HepG2 (cell line): ENCODE measurements at regions not wholly inside any gene's neighbourhood (a gene's known extent, or its start where the extent isn't known, plus 50 kb on each side); places are given as distances from the start of the nearest gene placed in this dataset.

ENCODE experiments used
- ATAC-seq: fragments of 200-7000 bp; cut with Tn5 transposase; 3 replicates; pipeline ENCODE4 v1.9.1; 2020; ENCODE audit warnings: mild to moderate bottlenecking, moderate library complexity
- BruUV-seq: library from RNA; stranded (reverse); fragments of 400-500 nt; replicated peaks from 2 replicates; lab custom pipeline; 2021; lab: Mats Ljungman, UMichigan
- CTCF ChIA-PET: fragments of 300-600 bp; formaldehyde crosslinking; extraction: SDS; loops from one replicate; lab custom pipeline; 2021; ENCODE audit warnings: low total read pairs, inconsistent platforms, low intra/inter-chr PET ratio; lab: Yijun Ruan, JAX
- POLR2A ChIA-PET: fragments of 350-600 bp; sonication (Branson Sonifier 250); formaldehyde crosslinking; loops from one replicate; lab custom pipeline; 2020; ENCODE audit warnings: antibody characterized with exemption, inconsistent platforms; lab: Yijun Ruan, JAX
- DNase-seq: peaks from one replicate; pipeline ENCODE4 v3.0.0-alpha.2; 2015; ENCODE audit warnings: low spot score
- FAIRE-seq: peaks from 3 replicates; lab custom pipeline; 2011; peaks lifted over from hg19 to GRCh38; lab: Jason Lieb, UNC
- H2AFZ ChIP-seq: one replicate; pipeline ENCODE4 v1.6.1; 2011; ENCODE audit warnings: low read length, inconsistent platforms
- H3K27ac ChIP-seq: fragments of 300-600 bp; 3 replicates; pipeline ENCODE4 v1.8.0; 2011; ENCODE audit warnings: mixed run types, mild to moderate bottlenecking, mixed read lengths, low read length, inconsistent platforms; ENCODE audit not compliant: insufficient read depth; ENCODE audit errors: extremely low read length
- H3K27me3 ChIP-seq, 2 experiments: fragments of 200-600 bp in 1 of 2; 2 replicates in 1 of 2; 3 replicates in 1 of 2; pipeline versions ENCODE4 v1.6.0 to v1.8.0; 2011; ENCODE audit warnings: low read length in 2 of 2, mild to moderate bottlenecking in 2 of 2, moderate library complexity in 2 of 2, inconsistent platforms in 1 of 2; ENCODE audit not compliant: insufficient read depth in 2 of 2, control insufficient read depth in 1 of 2
- H3K36me3 ChIP-seq, 2 experiments: fragments of 200-600 bp in 1 of 2; replicated peaks in 1 of 2; 2 replicates in 1 of 2; 3 replicates in 1 of 2; pipeline versions ENCODE4 v1.5.1 to v1.8.0; 2011; ENCODE audit warnings: low read length in 2 of 2, inconsistent platforms in 1 of 2; ENCODE audit not compliant: insufficient read depth in 2 of 2, control insufficient read depth in 1 of 2
- H3K4me1 ChIP-seq: 2 replicates; pipeline ENCODE4 v1.5.1; 2012; ENCODE audit warnings: low read length, inconsistent platforms; ENCODE audit not compliant: insufficient read depth
- H3K4me2 ChIP-seq: 2 replicates; pipeline ENCODE4 v1.6.0; 2011; ENCODE audit warnings: low read depth, low read length, inconsistent platforms
- H3K4me3 ChIP-seq, 3 experiments: fragments of 200-600 bp in 1 of 3; sonication (generic), shearing (Covaris generic) in 1 of 3; replicated peaks in 1 of 3; 2 replicates each; pipeline ENCODE4 v1.5.1; 2011 to 2016; ENCODE audit warnings: low read length in 3 of 3, inconsistent platforms in 2 of 3, low read depth in 2 of 3, mild to moderate bottlenecking in 2 of 3, control low read depth in 1 of 3, mixed read lengths in 1 of 3; ENCODE audit not compliant: insufficient read depth in 1 of 3
- H3K79me2 ChIP-seq: one replicate; pipeline ENCODE4 v1.6.1; 2011; ENCODE audit warnings: low read length, inconsistent platforms; ENCODE audit not compliant: insufficient read depth
- H3K9ac ChIP-seq: 2 replicates; pipeline ENCODE4 v1.6.0; 2011; ENCODE audit warnings: mild to moderate bottlenecking, low read depth, low read length, inconsistent platforms; ENCODE audit not compliant: insufficient read depth
- H3K9me3 ChIP-seq: 2 replicates; pipeline ENCODE4 v1.5.1; 2012; ENCODE audit warnings: mild to moderate bottlenecking, low read length
- H4K20me1 ChIP-seq: 2 replicates; pipeline ENCODE4 v1.6.0; 2011; ENCODE audit warnings: inconsistent platforms, mild to moderate bottlenecking, low read length, moderate library complexity; ENCODE audit not compliant: insufficient read depth
- GATAD1 ChIP-seq: IDR thresholded peaks from 2 replicates; pipeline ENCODE4 v1.6.1; 2016; ENCODE audit warnings: missing genetic modification reagents, missing compliant biosample characterization
- HNF4A ChIP-seq: sonication (generic); formaldehyde crosslinking; IDR thresholded peaks from 2 replicates; pipeline ENCODE4 v1.4.0; 2020; ENCODE audit warnings: missing genetic modification reagents
- MBNL3 ChIP-seq: fragments of 250-450 bp; sonication (Bioruptor Pico); conservative IDR thresholded peaks from 2 replicates; pipeline ENCODE4 v1.8.0; 2022; ENCODE audit warnings: mild to moderate bottlenecking, inconsistent platforms
- MED13 ChIP-seq: sonication (generic); formaldehyde crosslinking; IDR thresholded peaks from 2 replicates; pipeline ENCODE4 v1.5.0; 2020; ENCODE audit warnings: missing genetic modification reagents
- ZBTB4 ChIP-seq: sonication (generic); formaldehyde crosslinking; IDR thresholded peaks from 2 replicates; pipeline ENCODE4 v1.4.0; 2020; ENCODE audit warnings: missing genetic modification reagents, mild to moderate bottlenecking, borderline replicate concordance
- ZC3H4 ChIP-seq: sonication (generic); formaldehyde crosslinking; IDR thresholded peaks from 2 replicates; pipeline ENCODE4 v1.4.0; 2020; ENCODE audit warnings: missing genetic modification reagents, borderline replicate concordance
- ZFY ChIP-seq: sonication (generic); formaldehyde crosslinking; IDR thresholded peaks from 2 replicates; pipeline ENCODE4 v1.4.0; 2020; ENCODE audit warnings: missing genetic modification reagents
- ZNF282 ChIP-seq: fragments of 450-650 bp; IDR thresholded peaks from 2 replicates; pipeline ENCODE4 v1.6.1; 2018; ENCODE audit not compliant: partially characterized antibody
- ZNF296 ChIP-seq: sonication (generic); formaldehyde crosslinking; conservative IDR thresholded peaks from 2 replicates; pipeline ENCODE4 v1.5.0; 2020; ENCODE audit warnings: mild to moderate bottlenecking, missing genetic modification reagents
- ZNF354B ChIP-seq: sonication (generic); formaldehyde crosslinking; IDR thresholded peaks from 2 replicates; pipeline ENCODE4 v1.8.0; 2022; ENCODE audit warnings: mild to moderate bottlenecking, missing genetic modification reagents
- ZNF652 ChIP-seq: IDR thresholded peaks from 2 replicates; pipeline ENCODE4 v1.6.1; 2016; ENCODE audit warnings: low read depth, borderline replicate concordance
- WGBS: methylation state at CpG from one replicate; pipeline ENCODE4 v1.1.6; 2017; ENCODE audit warnings: low lambda C conversion rate; 5-methylcytosine and 5-hydroxymethylcytosine counted together
- in situ Hi-C: cut with HindIII; loops from 2 replicates; pipeline ENCODE4 v1.10.0; 2017; ENCODE audit warnings: low pct_unique_long_range_greater_than_20kb; ENCODE audit not compliant: extremely low pct_ligation_motif_present
- intact Hi-C: fragments of 100-400 bp; cut with micrococcal nuclease; formaldehyde crosslinking; loops from one replicate; pipeline ENCODE4 v1.10.0; 2022; ENCODE audit not compliant: unreplicated experiment

- Histone ChIP-seq H2AFZ (no peak overlapping the region), H3K9me3 (no peaks in the 10 kb centered on the region), H3K36me3 (no peaks in the 10 kb centered on the region), H3K27ac (no peak overlapping the region), H3K79me2 (no peaks in the 10 kb centered on the region), H4K20me1 (no peaks in the 10 kb centered on the region)
- intact Hi-C loops = no loop called here
- POLR2A ChIA-PET = no interaction called here
- no TSS peak for BruUV-seq
- CTCF ChIA-PET = no interaction called here
- no peak for TF ChIP-seq ZNF296
- no peak for TF ChIP-seq ZBTB4 (CRISPR knock-in tag)
- TF ChIP-seq ZNF282 = no peak
- TF ChIP-seq ZC3H4 (CRISPR knock-in tag) = no peak
- TF ChIP-seq HNF4A (CRISPR knock-in tag) = no peak
- no peak for TF ChIP-seq ZNF354B (CRISPR knock-in tag)
- no peak for TF ChIP-seq MED13 (CRISPR knock-in tag)
- TF ChIP-seq ZNF652 (CRISPR knock-in tag) = no peak
- no peak for TF ChIP-seq ZFY (CRISPR knock-in tag)
- no peak for TF ChIP-seq GATAD1 (CRISPR knock-in tag)
- TF ChIP-seq MBNL3 (CRISPR knock-in tag) = no peak
- TF ChIP-seq, all 625 proteins: peak for 0
- no peak overlapping the region for H3K4me3 ChIP-seq
- no peaks in the 10 kb centered on the region for H3K4me1 ChIP-seq
- 19% methylated on average over 6 of the region's 6 CpGs for WGBS
- no peaks in the 10 kb centered on the region for H3K27me3 ChIP-seq
- ATAC-seq = no peak
- no peak for DNase-seq
- no peak overlapping the region for H3K4me2 ChIP-seq
- FAIRE-seq = no peak
- in situ Hi-C loops = no loop called here
- H3K9ac ChIP-seq = no peak overlapping the region
Observed at GRCh38 chr4:146124023-146124680, 51.4 kb upstream of the LSM6 start.
